H9 (cell line): ENCODE measurements at regions not wholly inside any gene's neighbourhood (a gene's known extent, or its start where the extent isn't known, plus 50 kb on each side); places are given as distances from the start of the nearest gene placed in this dataset.

Experiments used
- DNase-seq: peaks from one replicate; pipeline ENCODE4 v3.0.0-alpha.2; 2017
- H2AFZ ChIP-seq: one replicate; pipeline ENCODE4 v1.6.1; 2013; ENCODE audit warnings: mild to moderate bottlenecking, low read length, control low read depth, moderate library complexity
- H2AK5ac ChIP-seq: 2 replicates; pipeline ENCODE4 v1.6.1; 2013; ENCODE audit warnings: low read length, control low read depth, mixed read lengths; ENCODE audit not compliant: insufficient read length
- H2BK120ac ChIP-seq: one replicate; pipeline ENCODE4 v1.6.1; 2013; ENCODE audit warnings: low read depth, mild to moderate bottlenecking, low read length, control low read depth, inconsistent platforms; ENCODE audit not compliant: poor library complexity, severe bottlenecking
- H2BK12ac ChIP-seq: 2 replicates; pipeline ENCODE4 v1.6.1; 2013; ENCODE audit warnings: low read length, control low read depth, mixed read lengths, low read depth; ENCODE audit not compliant: insufficient read length
- H2BK15ac ChIP-seq: 2 replicates; pipeline ENCODE4 v1.6.1; 2013; ENCODE audit warnings: low read depth, low read length, control low read depth
- H2BK20ac ChIP-seq: one replicate; pipeline ENCODE4 v1.6.1; 2013; ENCODE audit warnings: low read depth, mild to moderate bottlenecking, low read length, control low read depth, inconsistent platforms; ENCODE audit not compliant: poor library complexity, severe bottlenecking
- H2BK5ac ChIP-seq: 2 replicates; pipeline ENCODE4 v1.6.1; 2013; ENCODE audit warnings: low read length, control low read depth, mixed read lengths; ENCODE audit not compliant: insufficient read length
- H3K14ac ChIP-seq: 2 replicates; pipeline ENCODE4 v1.6.1; 2013; ENCODE audit warnings: low read length, control low read depth; ENCODE audit not compliant: insufficient read depth
- H3K18ac ChIP-seq: 2 replicates; pipeline ENCODE4 v1.6.1; 2013; ENCODE audit warnings: low read depth, mild to moderate bottlenecking, mixed read lengths, low read length, control low read depth; ENCODE audit not compliant: insufficient read length
- H3K23ac ChIP-seq: 2 replicates; pipeline ENCODE4 v1.6.1; 2013; ENCODE audit warnings: low read length, control low read depth, mixed read lengths, low read depth; ENCODE audit not compliant: insufficient read length
- H3K23me2 ChIP-seq: 2 replicates; pipeline ENCODE4 v1.6.1; 2013; ENCODE audit warnings: low read depth, mild to moderate bottlenecking, mixed read lengths, low read length, control low read depth; ENCODE audit not compliant: insufficient read length, poor library complexity, severe bottlenecking
- H3K27ac ChIP-seq: 2 replicates; pipeline ENCODE4 v1.5.1; 2013; ENCODE audit warnings: low read length, control low read depth, mixed read lengths, low read depth; ENCODE audit not compliant: insufficient read length
- H3K27me3 ChIP-seq: 2 replicates; pipeline ENCODE4 v1.6.1; 2013; ENCODE audit warnings: low read length, control low read depth, inconsistent platforms; ENCODE audit not compliant: insufficient read depth
- H3K4ac ChIP-seq: 2 replicates; pipeline ENCODE4 v1.6.1; 2013; ENCODE audit warnings: low read depth, mild to moderate bottlenecking, control low read depth, inconsistent platforms, low read length, moderate library complexity
- H3K4me1 ChIP-seq: 2 replicates; pipeline ENCODE4 v1.6.1; 2013; ENCODE audit warnings: low read length, control low read depth, inconsistent platforms; ENCODE audit not compliant: insufficient read depth
- H3K4me2 ChIP-seq: 2 replicates; pipeline ENCODE4 v1.6.1; 2013; ENCODE audit warnings: low read length, control low read depth, mixed read lengths; ENCODE audit not compliant: insufficient read length, insufficient read depth
- H3K56ac ChIP-seq: 2 replicates; pipeline ENCODE4 v1.6.1; 2013; ENCODE audit warnings: low read depth, mild to moderate bottlenecking, mixed read lengths, low read length, control low read depth; ENCODE audit not compliant: insufficient read length
- H3K79me1 ChIP-seq: 2 replicates; pipeline ENCODE4 v1.6.1; 2013; ENCODE audit warnings: low read depth, mild to moderate bottlenecking, moderate library complexity, low read length, control low read depth, inconsistent platforms; ENCODE audit not compliant: insufficient read depth, poor library complexity, severe bottlenecking
- H3K79me2 ChIP-seq: 2 replicates; pipeline ENCODE4 v1.6.1; 2013; ENCODE audit warnings: low read length, control low read depth, inconsistent platforms; ENCODE audit not compliant: insufficient read depth
- H3K9ac ChIP-seq: 2 replicates; pipeline ENCODE4 v1.6.1; 2013; ENCODE audit warnings: low read length, control low read depth, mixed read lengths; ENCODE audit not compliant: insufficient read length; ENCODE audit errors: extremely low read depth
- H3K9me3 ChIP-seq: one replicate; pipeline ENCODE4 v1.6.1; 2013; ENCODE audit warnings: low read depth, low read length, inconsistent platforms; ENCODE audit not compliant: control insufficient read depth
- H3T11ph ChIP-seq: one replicate; pipeline ENCODE4 v1.6.1; 2013; ENCODE audit warnings: mild to moderate bottlenecking, low read length, control low read depth, inconsistent platforms
- H4K20me1 ChIP-seq: one replicate; pipeline ENCODE4 v1.6.1; 2013; ENCODE audit not compliant: control insufficient read depth, insufficient read length, insufficient read depth
- H4K5ac ChIP-seq: 2 replicates; pipeline ENCODE4 v1.6.1; 2013; ENCODE audit warnings: low read depth, mild to moderate bottlenecking, mixed read lengths, low read length, control low read depth; ENCODE audit not compliant: insufficient read length
- H4K8ac ChIP-seq: replicated peaks from 2 replicates; pipeline ENCODE4 v1.6.1; 2013; ENCODE audit warnings: low read length, control low read depth, mixed read lengths, low read depth; ENCODE audit not compliant: insufficient read length
- H4K91ac ChIP-seq: 2 replicates; pipeline ENCODE4 v1.6.1; 2013; ENCODE audit warnings: low read depth, mild to moderate bottlenecking, moderate library complexity, mixed read lengths, low read length, control low read depth; ENCODE audit not compliant: insufficient read length
- H3K27ac Mint-ChIP-seq, 3 experiments: 2 replicates in 2 of 3; 3 replicates in 1 of 3; pipeline ENCODE4 v1.8.0; 2020 to 2021; ENCODE audit warnings: mixed read lengths in 3 of 3, mild to moderate bottlenecking in 1 of 3, moderate library complexity in 1 of 3
- H3K27me3 Mint-ChIP-seq: 2 replicates; pipeline ENCODE4 v1.8.0; 2021; ENCODE audit warnings: low read depth, mild to moderate bottlenecking, moderate library complexity, mixed read lengths
- H3K36me3 Mint-ChIP-seq, 3 experiments: 2 replicates in 2 of 3; 3 replicates in 1 of 3; pipeline ENCODE4 v1.8.0; 2020 to 2021; ENCODE audit warnings: low read depth in 3 of 3, mixed read lengths in 3 of 3; ENCODE audit not compliant: insufficient read depth in 1 of 3
- H3K4me1 Mint-ChIP-seq, 2 experiments: 2 replicates each; pipeline ENCODE4 v1.8.0; 2020; ENCODE audit warnings: mixed read lengths in 2 of 2
- H3K4me3 Mint-ChIP-seq, 2 experiments: 2 replicates in 1 of 2; 3 replicates in 1 of 2; pipeline ENCODE4 v1.8.0; 2020 to 2021; ENCODE audit warnings: mild to moderate bottlenecking in 2 of 2, mixed read lengths in 2 of 2, moderate library complexity in 1 of 2
- H3K9me3 Mint-ChIP-seq, 2 experiments: 2 replicates in 1 of 2; 3 replicates in 1 of 2; pipeline ENCODE4 v1.8.0; 2020; ENCODE audit warnings: mild to moderate bottlenecking in 2 of 2, mixed read lengths in 2 of 2, moderate library complexity in 1 of 2
- WGBS: extraction: QIAGEN DNeasy Blood & Tissue Kit; methylation state at CpG from one replicate; pipeline ENCODE4 v1.1.7; 2013; ENCODE audit warnings: missing lambda C conversion rate, low lambda C conversion rate, mixed read lengths; ENCODE audit not compliant: insufficient read length; ENCODE audit errors: extremely low coverage; 5-methylcytosine and 5-hydroxymethylcytosine counted together
- TF ChIP-seq, protein P1 (sequence below): fragments of 200-600 bp; sonication (generic); conservative IDR thresholded peaks from 3 replicates; pipeline ENCODE4 v1.8.0; 2021; ENCODE audit warnings: antibody characterized with exemption, mild to moderate bottlenecking

DNA sequence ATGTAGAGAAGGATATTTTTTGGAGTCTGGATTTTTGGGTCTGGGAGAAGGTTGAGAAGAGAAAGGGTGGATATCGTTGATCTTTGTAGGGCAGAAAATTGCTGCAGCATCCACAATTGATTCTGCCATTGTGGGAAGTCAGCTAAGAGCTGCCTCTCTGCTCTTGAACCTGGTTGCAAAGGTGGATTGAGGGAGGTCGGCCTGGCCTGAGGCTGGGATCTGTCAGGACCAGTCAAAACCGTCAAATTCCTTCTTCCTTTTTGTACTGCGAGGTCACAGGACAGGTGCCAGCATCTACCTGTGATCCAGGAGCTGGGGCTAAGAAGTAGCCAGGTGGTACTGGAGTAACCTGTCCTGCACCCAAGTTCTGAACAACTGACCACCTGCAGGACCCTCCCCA is 93.7 kb downstream of the SHOX start:
- Histone ChIP-seq H2AK5ac (no peak overlapping the region), H3K4ac (no peak overlapping the region), H3K79me2 (no peaks in the 10 kb centered on the region), H3K56ac (no peak overlapping the region), H4K5ac (no peak overlapping the region), H3T11ph (no peak overlapping the region), H2BK20ac (no peak overlapping the region), H4K91ac (no peak overlapping the region), H3K23ac (no peak overlapping the region), H3K14ac (no peak overlapping the region), H3K27ac (no peak overlapping the region), H3K27me3 (no peaks in the 10 kb centered on the region), H3K4me2 (no peak overlapping the region), H3K18ac (no peak overlapping the region), H4K8ac (no peak overlapping the region), H2BK120ac (no peak overlapping the region), H2AFZ (no peak overlapping the region), H3K9ac (no peak overlapping the region), H2BK5ac (no peak overlapping the region), H3K79me1 (no peaks in the 10 kb centered on the region), H3K23me2 (no peaks in the 10 kb centered on the region), H2BK12ac (no peak overlapping the region), H2BK15ac (no peak overlapping the region), H3K4me1 (no peaks in the 10 kb centered on the region), H4K20me1 (no peaks in the 10 kb centered on the region), H3K9me3 (no peaks in the 10 kb centered on the region)
- H3K27ac Mint-ChIP-seq = peak overlapping the region in 1 of 3 experiments; percentile 7; a peak in 1 of 7 replicates
- DNase-seq = no peak
- no peaks in the 10 kb centered on the region; the same call in 1 of the 2 replicates for H3K27me3 Mint-ChIP-seq
- H3K9me3 Mint-ChIP-seq = peaks cover 25 to 29% of the 10 kb centered on the region in 2 experiments
- no peak overlapping the region for H3K4me3 Mint-ChIP-seq
- H3K4me1 Mint-ChIP-seq = peaks cover 7 to 8% of the 10 kb centered on the region in 2 experiments
- TF ChIP-seq, protein P1, sequence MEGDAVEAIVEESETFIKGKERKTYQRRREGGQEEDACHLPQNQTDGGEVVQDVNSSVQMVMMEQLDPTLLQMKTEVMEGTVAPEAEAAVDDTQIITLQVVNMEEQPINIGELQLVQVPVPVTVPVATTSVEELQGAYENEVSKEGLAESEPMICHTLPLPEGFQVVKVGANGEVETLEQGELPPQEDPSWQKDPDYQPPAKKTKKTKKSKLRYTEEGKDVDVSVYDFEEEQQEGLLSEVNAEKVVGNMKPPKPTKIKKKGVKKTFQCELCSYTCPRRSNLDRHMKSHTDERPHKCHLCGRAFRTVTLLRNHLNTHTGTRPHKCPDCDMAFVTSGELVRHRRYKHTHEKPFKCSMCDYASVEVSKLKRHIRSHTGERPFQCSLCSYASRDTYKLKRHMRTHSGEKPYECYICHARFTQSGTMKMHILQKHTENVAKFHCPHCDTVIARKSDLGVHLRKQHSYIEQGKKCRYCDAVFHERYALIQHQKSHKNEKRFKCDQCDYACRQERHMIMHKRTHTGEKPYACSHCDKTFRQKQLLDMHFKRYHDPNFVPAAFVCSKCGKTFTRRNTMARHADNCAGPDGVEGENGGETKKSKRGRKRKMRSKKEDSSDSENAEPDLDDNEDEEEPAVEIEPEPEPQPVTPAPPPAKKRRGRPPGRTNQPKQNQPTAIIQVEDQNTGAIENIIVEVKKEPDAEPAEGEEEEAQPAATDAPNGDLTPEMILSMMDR = no peak
- peaks cover 4 to 26% (median 6%) of the 10 kb centered on the region in 3 experiments; a peak in 6 of 7 replicates for H3K36me3 Mint-ChIP-seq
- WGBS = no CpG with 5 or more reads among the region's 4 CpGs
